ENCODE measurements at regions not wholly inside any gene's neighbourhood (a gene's known extent, or its start where the extent isn't known, plus 50 kb on each side); places are given as distances from the start of the nearest gene placed in this dataset.

GRCh38 chr7:18338910-18339523 lies 156.5 kb upstream of the HDAC9 start:
- CTCF ChIA-PET, result interaction anchor here (0.8 kb wide), 1 partner anchor 615 kb away, joined by 3 read pairs; no protein-coding TSS in a partner anchor
- H3K27me3 ChIP-seq (ENCODE audit: control insufficient read depth in 2 of 2, insufficient read depth in 2 of 2, low read length in 2 of 2), result no peaks in the 10 kb centered on the region
- FAIRE-seq, result no peak
- POLR2A ChIA-PET, result no interaction called here
- H3K4me1 ChIP-seq (ENCODE audit: control insufficient read depth, extremely low read depth, insufficient read depth, low read length), result no peaks in the 10 kb centered on the region
- H3K9ac ChIP-seq (replicated peaks; ENCODE audit: extremely low read depth, insufficient read depth, low read length), result no peak overlapping the region
- H3K79me2 ChIP-seq (ENCODE audit: control insufficient read depth, insufficient read depth, low read length), result no peaks in the 10 kb centered on the region
- no peaks in the 10 kb centered on the region for H4K20me1 ChIP-seq (replicated peaks; ENCODE audit: control insufficient read depth, extremely low read depth, insufficient read depth, low read length)
- no peak for TF ChIP-seq POLR2AphosphoS5 (IDR thresholded peaks at IDR 0.05; ENCODE audit: insufficient read depth, low read depth, low read length)
- no peak for TF ChIP-seq CTCF (IDR thresholded peaks at IDR 0.05; ENCODE audit: extremely low read depth in 1 of 2, insufficient read depth in 1 of 2, low read depth in 1 of 2, low read length in 2 of 2)
- no peak for TF ChIP-seq MYC (IDR thresholded peaks at IDR 0.05; ENCODE audit: low read depth, low read length)
- no peak for TF ChIP-seq GATA2 (IDR thresholded peaks at IDR 0.05; ENCODE audit: insufficient read depth, insufficient read length, low read depth, low read length)
- BruUV-seq (replicated peaks), result no TSS peak
- H3K9me1 ChIP-seq (replicated peaks; ENCODE audit: control insufficient read depth, extremely low read depth, insufficient read depth, low read length), result no peaks in the 10 kb centered on the region
- H3K4me2 ChIP-seq (ENCODE audit: insufficient read depth, low read length), result no peak overlapping the region
- no peak overlapping the region for H3K4me3 ChIP-seq (replicated peaks in 1 of 3; ENCODE audit: insufficient read depth in 1 of 3, low read depth in 1 of 3, low read length in 3 of 3)
- no peaks in the 10 kb centered on the region for H3K9me3 ChIP-seq (replicated peaks; ENCODE audit: control insufficient read depth, insufficient read depth, low read length)
- intact Hi-C loops (cut with micrococcal nuclease), result no loop called here
- no peak for DNase-seq (ENCODE audit: low read depth, low spot score)
- H2AFZ ChIP-seq (ENCODE audit: low read depth, low read length), result no peak overlapping the region
- H3K36me3 ChIP-seq (ENCODE audit: control insufficient read depth in 2 of 2, extremely low read depth in 1 of 2, insufficient read depth in 2 of 2, low read length in 2 of 2), result no peaks in the 10 kb centered on the region
- no peak overlapping the region for H3K27ac ChIP-seq (ENCODE audit: insufficient read depth, low read depth, low read length)
- dilution Hi-C loops (cut with MboI; ENCODE audit: extremely low pct_ligation_motif_present, low sequenced_read_pairs), result no loop called here

GRCh38 chr7:18341756-18342155 lies 153.8 kb upstream of the HDAC9 start:
- H3K9me1 ChIP-seq (replicated peaks; ENCODE audit: control insufficient read depth, extremely low read depth, insufficient read depth, low read length), result no peaks in the 10 kb centered on the region
- no peak overlapping the region for H3K4me2 ChIP-seq (ENCODE audit: insufficient read depth, low read length)
- H4K20me1 ChIP-seq (replicated peaks; ENCODE audit: control insufficient read depth, extremely low read depth, insufficient read depth, low read length), result no peaks in the 10 kb centered on the region
- FAIRE-seq (no peak), DNase-seq (ENCODE audit: low read depth, low spot score) (no peak)
- intact Hi-C loops (cut with micrococcal nuclease) (loop anchor here (10.0 kb wide), 1 partner anchor 1037 kb away; no protein-coding TSS in a partner anchor), dilution Hi-C loops (cut with MboI; ENCODE audit: extremely low pct_ligation_motif_present, low sequenced_read_pairs) (no loop called here)
- no peaks in the 10 kb centered on the region for H3K4me1 ChIP-seq (ENCODE audit: control insufficient read depth, extremely low read depth, insufficient read depth, low read length)
- H2AFZ ChIP-seq (ENCODE audit: low read depth, low read length), result no peak overlapping the region
- CTCF ChIA-PET, result interaction anchor here (1.4 kb wide), 1 partner anchor 572 kb away, joined by 5 read pairs; no protein-coding TSS in a partner anchor
- no peaks in the 10 kb centered on the region for H3K9me3 ChIP-seq (replicated peaks; ENCODE audit: control insufficient read depth, insufficient read depth, low read length)
- POLR2A ChIA-PET, result no interaction called here
- no peak overlapping the region for H3K9ac ChIP-seq (replicated peaks; ENCODE audit: extremely low read depth, insufficient read depth, low read length)
- TF ChIP-seq JUN (IDR thresholded peaks at IDR 0.05; ENCODE audit: borderline replicate concordance, insufficient read depth, insufficient read length, low read depth) (no peak), MYC (IDR thresholded peaks at IDR 0.05; ENCODE audit: low read depth, low read length) (no peak), FOS (IDR thresholded peaks at IDR 0.05; ENCODE audit: borderline replicate concordance, insufficient read depth, low read length) (no peak), EZH2 (IDR thresholded peaks at IDR 0.05; ENCODE audit: borderline replicate concordance, low read depth, low read length, severe bottlenecking) (no peak), GATA2 (IDR thresholded peaks at IDR 0.05; ENCODE audit: insufficient read depth, insufficient read length, low read depth, low read length) (no peak), CTCF (IDR thresholded peaks at IDR 0.05; ENCODE audit: extremely low read depth in 1 of 2, insufficient read depth in 1 of 2, low read depth in 1 of 2, low read length in 2 of 2) (no peak), POLR2A (IDR thresholded peaks at IDR 0.05; ENCODE audit: low read depth, low read length) (no peak), POLR2AphosphoS5 (IDR thresholded peaks at IDR 0.05; ENCODE audit: insufficient read depth, low read depth, low read length) (no peak), MAX (IDR thresholded peaks at IDR 0.05; ENCODE audit: insufficient read depth, insufficient read length) (no peak)
- no peaks in the 10 kb centered on the region for H3K27me3 ChIP-seq (ENCODE audit: control insufficient read depth in 2 of 2, insufficient read depth in 2 of 2, low read length in 2 of 2)
- H3K4me3 ChIP-seq (replicated peaks in 1 of 3; ENCODE audit: insufficient read depth in 1 of 3, low read depth in 1 of 3, low read length in 3 of 3), result no peak overlapping the region
- no peaks in the 10 kb centered on the region for H3K79me2 ChIP-seq (ENCODE audit: control insufficient read depth, insufficient read depth, low read length)
- no TSS peak for BruUV-seq (replicated peaks)
- no peak overlapping the region for H3K27ac ChIP-seq (ENCODE audit: insufficient read depth, low read depth, low read length)
- no peaks in the 10 kb centered on the region for H3K36me3 ChIP-seq (ENCODE audit: control insufficient read depth in 2 of 2, extremely low read depth in 1 of 2, insufficient read depth in 2 of 2, low read length in 2 of 2)

Measured in endothelial cell of umbilical vein (primary cell).